NCI-H2107 treated with DMSO at 0.1 percent for 48 hours (cell line): ENCODE measurements at regions not wholly inside any gene's neighbourhood (a gene's known extent, or its start where the extent isn't known, plus 50 kb on each side); places are given as distances from the start of the nearest gene placed in this dataset.

Experiments used
- DNase-seq: peaks from one replicate; lab custom pipeline; 2025; ENCODE audit not compliant: unreplicated experiment; lab: John Stamatoyannopoulos, UW

GRCh38 chr1:164477343-164477742, 81.6 kb upstream of the PBX1 start:
- no peak for DNase-seq

- no peak for DNase-seq
These were observed 79.7 kb upstream of the PBX1 start for GRCh38 chr1:164479242-164479641.

DNA sequence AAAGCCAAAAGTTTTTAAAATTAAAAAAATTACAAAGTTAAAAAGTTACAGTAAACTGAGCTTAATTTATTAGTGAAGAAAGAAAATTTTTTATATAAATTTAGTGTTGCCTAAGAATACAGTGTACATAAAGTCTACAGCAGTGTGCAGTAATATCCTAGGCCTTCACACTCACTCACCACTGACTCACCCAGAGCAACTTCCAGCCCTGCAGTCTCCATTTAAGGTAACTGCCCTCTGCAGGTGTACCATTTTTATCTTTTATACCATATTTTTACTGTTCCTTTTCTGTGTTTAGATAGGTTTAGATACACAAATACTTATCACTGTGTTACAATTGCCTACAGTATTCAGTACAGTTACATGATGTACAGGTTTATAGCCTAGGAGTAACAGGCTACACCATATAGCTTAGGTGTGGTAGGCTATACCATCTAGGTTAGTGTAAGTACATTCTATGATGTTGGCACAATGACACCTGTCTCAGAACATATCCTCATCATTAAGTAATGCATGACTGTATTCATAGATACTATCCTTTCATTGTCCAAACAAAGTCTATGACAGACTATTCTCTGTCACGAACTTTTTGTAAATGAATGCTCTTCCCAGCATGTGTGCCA, 78.6 kb upstream of the PBX1 start:
- DNase-seq = no peak

- no peak for DNase-seq
These were observed 63.1 kb upstream of the PBX1 start for GRCh38 chr1:164495905-164496304.

DNA sequence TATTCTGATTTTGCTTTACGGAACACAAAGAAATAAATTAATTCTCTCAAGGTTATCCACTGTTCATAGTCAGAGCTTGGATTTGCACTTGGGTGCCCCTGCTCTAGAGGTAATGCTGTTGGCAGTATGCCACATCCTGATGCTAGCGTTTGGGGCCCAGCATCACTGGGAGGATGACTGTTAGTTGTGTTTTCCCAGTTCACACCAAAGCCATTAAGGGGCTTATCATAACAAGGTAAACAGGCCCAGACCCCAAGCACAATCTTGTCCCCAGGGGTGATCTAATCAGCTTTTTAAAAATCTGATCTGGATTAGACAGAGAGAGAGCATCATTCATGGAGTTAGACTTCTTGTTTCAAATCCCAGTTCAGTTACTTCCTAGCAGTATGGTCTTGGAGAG, 60.2 kb upstream of the PBX1 start:
- DNase-seq = no peak

DNA sequence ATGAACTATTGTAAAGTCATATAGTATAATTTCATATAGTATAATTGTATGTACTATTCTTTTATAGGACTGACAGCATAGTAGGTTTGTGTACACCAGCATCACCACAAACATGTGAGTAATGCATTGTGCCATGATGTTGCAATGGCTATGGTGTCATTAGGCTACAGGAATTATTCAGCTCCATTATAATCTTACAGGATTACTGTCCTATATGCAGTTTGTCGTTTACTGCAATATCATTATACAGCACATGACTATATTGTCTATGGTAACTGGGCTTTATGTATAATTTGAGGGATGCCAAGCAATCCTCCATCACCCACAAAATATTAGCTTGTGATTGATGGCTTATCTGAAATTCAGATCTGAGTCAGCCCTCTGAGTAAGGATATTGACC, 54.2 kb upstream of the PBX1 start:
- DNase-seq = no peak
